WTC11 (cell line): ENCODE measurements at regions not wholly inside any gene's neighbourhood (a gene's known extent, or its start where the extent isn't known, plus 50 kb on each side); places are given as distances from the start of the nearest gene placed in this dataset.
A peak's percentile ranks its signal among the peaks of the same experiment; 100 is the strongest.

Experiments used
- ATAC-seq: fragments of 200-7000 bp; cut with Tn5 transposase; 2 replicates; pipeline ENCODE4 v1.10.0; 2021; ENCODE audit warnings: mild to moderate bottlenecking, moderate library complexity
- CTCF ChIA-PET: fragments of 300-600 bp; sonication (Branson Sonifier 250); formaldehyde crosslinking; loops from one replicate; lab custom pipeline; 2021; ENCODE audit warnings: antibody characterized with exemption; lab: Charles Lee
- POLR2A ChIA-PET: fragments of 350-600 bp; sonication (Branson Sonifier 250); formaldehyde crosslinking; loops from one replicate; lab custom pipeline; 2021; ENCODE audit warnings: antibody characterized with exemption; lab: Charles Lee
- DNase-seq: peaks from one replicate; pipeline ENCODE4 v3.0.0; 2021; ENCODE audit warnings: low spot score
- H3K27ac Mint-ChIP-seq: 2 replicates; pipeline ENCODE4 v1.8.0; 2021; ENCODE audit warnings: mixed read lengths
- H3K27me3 Mint-ChIP-seq: 2 replicates; pipeline ENCODE4 v1.8.0; 2021; ENCODE audit warnings: low read depth, mild to moderate bottlenecking, moderate library complexity, mixed read lengths
- H3K36me3 Mint-ChIP-seq: 2 replicates; pipeline ENCODE4 v1.8.0; 2021; ENCODE audit warnings: mixed read lengths
- H3K4me1 Mint-ChIP-seq: 2 replicates; pipeline ENCODE4 v1.8.0; 2022; ENCODE audit warnings: mixed read lengths
- H3K4me3 Mint-ChIP-seq: 2 replicates; pipeline ENCODE4 v1.8.0; 2021; ENCODE audit warnings: mild to moderate bottlenecking, moderate library complexity, mixed read lengths
- H3K9me3 Mint-ChIP-seq: 2 replicates; pipeline ENCODE4 v1.8.0; 2021; ENCODE audit warnings: mixed read lengths
- AFF4 ChIP-seq: sonication (generic); formaldehyde crosslinking; IDR thresholded peaks from 2 replicates; pipeline ENCODE4 v1.8.1; 2023; ENCODE audit warnings: mild to moderate bottlenecking, missing genetic modification reagents, borderline replicate concordance
- AR ChIP-seq: fragments of 250-450 bp; sonication (Bioruptor Pico); IDR thresholded peaks from 2 replicates; pipeline ENCODE4 v1.9.0; 2021; ENCODE audit warnings: mild to moderate bottlenecking
- E2F4 ChIP-seq: sonication (generic); formaldehyde crosslinking; IDR thresholded peaks from 2 replicates; pipeline ENCODE4 v1.8.1; 2022; ENCODE audit warnings: low read depth, mild to moderate bottlenecking, moderate library complexity, missing genetic modification reagents, borderline replicate concordance
- EMX1 ChIP-seq: fragments of 250-450 bp; sonication (Bioruptor Pico); IDR thresholded peaks from 2 replicates; pipeline ENCODE4 v1.8.0; 2021; ENCODE audit warnings: mild to moderate bottlenecking
- ERG ChIP-seq: fragments of 250-450 bp; sonication (Bioruptor Pico); IDR thresholded peaks from 2 replicates; pipeline ENCODE4 v1.8.0; 2021; ENCODE audit warnings: mild to moderate bottlenecking
- ESRRA ChIP-seq: sonication (generic); formaldehyde crosslinking; IDR thresholded peaks from 2 replicates; pipeline ENCODE4 v1.8.1; 2022; ENCODE audit warnings: mild to moderate bottlenecking, missing genetic modification reagents, borderline replicate concordance
- FOXK1 ChIP-seq: sonication (generic); formaldehyde crosslinking; IDR thresholded peaks from 2 replicates; pipeline ENCODE4 v1.8.0; 2022; ENCODE audit warnings: mild to moderate bottlenecking, moderate library complexity, missing genetic modification reagents
- GABPB1 ChIP-seq: sonication (generic); formaldehyde crosslinking; IDR thresholded peaks from 2 replicates; pipeline ENCODE4 v1.8.1; 2023; ENCODE audit warnings: mild to moderate bottlenecking, missing genetic modification reagents
- GRHL2 ChIP-seq: fragments of 250-450 bp; sonication (Bioruptor Pico); IDR thresholded peaks from 2 replicates; pipeline ENCODE4 v1.8.0; 2022; ENCODE audit warnings: mild to moderate bottlenecking, moderate library complexity; ENCODE audit not compliant: insufficient replicate concordance, severe bottlenecking
- HMGA2 ChIP-seq: fragments of 250-450 bp; sonication (Bioruptor Pico); IDR thresholded peaks from 2 replicates; pipeline ENCODE4 v1.4.0; 2021; ENCODE audit warnings: mild to moderate bottlenecking, moderate library complexity
- JAZF1 ChIP-seq: fragments of 250-450 bp; sonication (Bioruptor Pico); IDR thresholded peaks from 2 replicates; pipeline ENCODE4 v1.9.0; 2021; ENCODE audit warnings: moderate library complexity, mild to moderate bottlenecking, inconsistent platforms
- MAX ChIP-seq: sonication (generic); formaldehyde crosslinking; IDR thresholded peaks from 2 replicates; pipeline ENCODE4 v1.8.0; 2022; ENCODE audit warnings: mild to moderate bottlenecking, missing genetic modification reagents
- MXD4 ChIP-seq: fragments of 250-450 bp; sonication (Bioruptor Pico); IDR thresholded peaks from 2 replicates; pipeline ENCODE4 v1.8.0; 2021; ENCODE audit warnings: mild to moderate bottlenecking, moderate library complexity, borderline replicate concordance
- MYBL2 ChIP-seq: sonication (generic); formaldehyde crosslinking; IDR thresholded peaks from 2 replicates; pipeline ENCODE4 v1.8.1; 2023; ENCODE audit warnings: mild to moderate bottlenecking, moderate library complexity, missing genetic modification reagents
- NFATC4 ChIP-seq: fragments of 250-450 bp; sonication (Bioruptor Pico); IDR thresholded peaks from 2 replicates; pipeline ENCODE4 v1.9.0; 2021; ENCODE audit warnings: mild to moderate bottlenecking
- PRRX2 ChIP-seq: fragments of 250-450 bp; sonication (Bioruptor Pico); IDR thresholded peaks from 2 replicates; pipeline ENCODE4 v1.8.0; 2021; ENCODE audit warnings: mild to moderate bottlenecking
- SMAD3 ChIP-seq: sonication (generic); formaldehyde crosslinking; IDR thresholded peaks from 2 replicates; pipeline ENCODE4 v1.8.0; 2022; ENCODE audit warnings: missing genetic modification reagents, mild to moderate bottlenecking, borderline replicate concordance
- SMAD4 ChIP-seq: sonication (generic); formaldehyde crosslinking; IDR thresholded peaks from 2 replicates; pipeline ENCODE4 v1.8.0; 2022; ENCODE audit warnings: mild to moderate bottlenecking, missing genetic modification reagents
- ZNF219 ChIP-seq: sonication (generic); formaldehyde crosslinking; IDR thresholded peaks from 2 replicates; pipeline ENCODE4 v1.8.0; 2023; ENCODE audit warnings: missing genetic modification reagents, mild to moderate bottlenecking, borderline replicate concordance
- ZNF232 ChIP-seq: sonication (generic); formaldehyde crosslinking; IDR thresholded peaks from 2 replicates; pipeline ENCODE4 v1.8.0; 2022; ENCODE audit warnings: mild to moderate bottlenecking, missing genetic modification reagents

GRCh38 chr12:107395817-107396216 is 289.8 kb upstream of the PWP1 start:
- ChIA-PET POLR2A (no interaction called here), CTCF (interaction anchor here (0.6 to 1.7 kb wide), 6 partner anchors 9 to 295 kb away, joined by 3 to 7 read pairs (median 3); no protein-coding TSS in a partner anchor)
- ATAC-seq (peak; percentile 55), DNase-seq (no peak)
- Mint-ChIP-seq H3K4me1 (peaks cover 65% of the 10 kb centered on the region), H3K9me3 (no peaks in the 10 kb centered on the region), H3K36me3 (no peaks in the 10 kb centered on the region), H3K27me3 (no peaks in the 10 kb centered on the region), H3K27ac (no peak overlapping the region), H3K4me3 (no peak overlapping the region)
- no peak for TF ChIP-seq SMAD4 (CRISPR knock-in tag)
- TF ChIP-seq ESRRA (CRISPR knock-in tag), result no peak
- no peak for TF ChIP-seq MXD4 (CRISPR knock-in tag)
- no peak for TF ChIP-seq GABPB1
- no peak for TF ChIP-seq MYBL2 (CRISPR knock-in tag)
- no peak for TF ChIP-seq ZNF232 (CRISPR knock-in tag)
- TF ChIP-seq PRRX2 (CRISPR knock-in tag), result no peak
- TF ChIP-seq HMGA2 (CRISPR knock-in tag), result no peak
- no peak for TF ChIP-seq GRHL2 (CRISPR knock-in tag)
- TF ChIP-seq E2F4 (CRISPR knock-in tag), result no peak
- TF ChIP-seq ZNF219 (CRISPR knock-in tag), result no peak
- TF ChIP-seq EMX1, result no peak
- TF ChIP-seq MAX (CRISPR knock-in tag), result no peak
- no peak for TF ChIP-seq ERG (CRISPR knock-in tag)
- TF ChIP-seq AFF4 (CRISPR knock-in tag), result no peak
- TF ChIP-seq AR (CRISPR knock-in tag), result no peak
- TF ChIP-seq JAZF1 (CRISPR knock-in tag), result no peak
- no peak for TF ChIP-seq FOXK1 (CRISPR knock-in tag)
- TF ChIP-seq SMAD3 (CRISPR knock-in tag), result no peak
- no peak for TF ChIP-seq NFATC4
